Gastroesophageal sphincter (tissue), 4 donors: ENCODE measurements at regions not wholly inside any gene's neighbourhood (a gene's known extent, or its start where the extent isn't known, plus 50 kb on each side); places are given as distances from the start of the nearest gene placed in this dataset.

Source experiments
- ATAC-seq: fragments of 150-250 bp; one replicate; pipeline ENCODE4 v1.9.1; 2016; ENCODE audit warnings: mild to moderate bottlenecking, moderate library complexity
- H3K27ac ChIP-seq, 4 donors: fragments of 200-600 bp; sonication (generic) in 3 of 4; 1 replicate in 3 of 4; 2 replicates in 1 of 4; pipeline ENCODE4 v1.5.1; 2016 to 2019
- H3K27me3 ChIP-seq: fragments of 200-600 bp; sonication (generic); one replicate; pipeline ENCODE4 v1.5.1; 2019
- H3K36me3 ChIP-seq, 2 donors: fragments of 200-600 bp; sonication (generic); one replicate each; pipeline ENCODE4 v1.5.1; 2019; ENCODE audit warnings: control low read depth in 1 of 2
- H3K4me1 ChIP-seq, 3 donors: fragments of 200-600 bp; sonication (generic); 1 replicate in 2 of 3; 2 replicates in 1 of 3; pipeline ENCODE4 v1.5.1; 2016 to 2019; ENCODE audit warnings: control low read depth in 2 of 3
- H3K4me3 ChIP-seq, 2 donors: fragments of 200-600 bp; sonication (generic); one replicate each; pipeline ENCODE4 v1.5.1; 2019; ENCODE audit warnings: mild to moderate bottlenecking in 1 of 2, moderate library complexity in 1 of 2
- H3K9me3 ChIP-seq, 3 donors: fragments of 200-600 bp; sonication (generic); one replicate each; pipeline ENCODE4 v1.5.1; 2017 to 2019; ENCODE audit warnings: control low read depth in 2 of 3
- CTCF ChIP-seq, 4 experiments: fragments of 200-600 bp in 2 of 4; fragments of 450-650 bp in 2 of 4; sonication (generic) in 1 of 4; IDR thresholded peaks; one replicate each; pipeline ENCODE4 v1.5.1; 2017 to 2019; ENCODE audit warnings: antibody characterized with exemption in 4 of 4, mild to moderate bottlenecking in 2 of 4, moderate library complexity in 2 of 4
- EP300 ChIP-seq: sonication (generic); formaldehyde crosslinking; IDR thresholded peaks from one replicate; pipeline ENCODE4 v1.6.1; 2017; ENCODE audit warnings: antibody characterized with exemption, mild to moderate bottlenecking
- POLR2A ChIP-seq, 2 donors: fragments of 450-650 bp; IDR thresholded peaks; one replicate each; pipeline ENCODE4 v1.6.1; 2017; ENCODE audit warnings: antibody characterized with exemption in 2 of 2, mild to moderate bottlenecking in 2 of 2, moderate library complexity in 1 of 2
- POLR2AphosphoS5 ChIP-seq: sonication (generic); formaldehyde crosslinking; IDR thresholded peaks from one replicate; pipeline ENCODE4 v1.6.1; 2017; ENCODE audit warnings: antibody characterized with exemption
- WGBS, 2 donors: methylation state at CpG; one replicate each; pipeline ENCODE4 v1.1.5; 2018; ENCODE audit warnings: low coverage in 1 of 2; 5-methylcytosine and 5-hydroxymethylcytosine counted together

GRCh38 chr12:84186433-84186832 lies 726.2 kb downstream of the SLC6A15 start:
- no peaks in the 10 kb centered on the region for H3K4me1 ChIP-seq
- no peaks in the 10 kb centered on the region for H3K27me3 ChIP-seq
- no peak overlapping the region for H3K27ac ChIP-seq
- no peaks in the 10 kb centered on the region for H3K36me3 ChIP-seq
- 27 to 43% methylated on average over 1 of the region's 1 CpG for WGBS, 2 donors
- TF ChIP-seq CTCF (IDR thresholded peaks at IDR 0.05) (no peak), POLR2A (IDR thresholded peaks at IDR 0.05) (no peak), EP300 (no peak), POLR2AphosphoS5 (no peak)
- H3K4me3 ChIP-seq: no peak overlapping the region
- ATAC-seq: no peak
- H3K9me3 ChIP-seq: peaks cover 0 to 5% (median 0%) of the 10 kb centered on the region in 3 donors

- no peaks in the 10 kb centered on the region for H3K4me1 ChIP-seq
- H3K36me3 ChIP-seq: no peaks in the 10 kb centered on the region
- H3K9me3 ChIP-seq: no peaks in the 10 kb centered on the region
- no peak for ATAC-seq
- TF ChIP-seq POLR2AphosphoS5 (no peak), EP300 (no peak), CTCF (IDR thresholded peaks at IDR 0.05) (no peak), POLR2A (IDR thresholded peaks at IDR 0.05) (no peak)
- H3K27me3 ChIP-seq: no peaks in the 10 kb centered on the region
- no peak overlapping the region for H3K4me3 ChIP-seq
- no peak overlapping the region for H3K27ac ChIP-seq
- 57 to 83% methylated on average over 1 to 2 of the region's 2 CpGs for WGBS, 2 donors
Observed at GRCh38 chr12:84183576-84183975, 729.0 kb downstream of the SLC6A15 start.

GRCh38 chr12:84174115-84174514 lies 738.5 kb downstream of the SLC6A15 start:
- 92% methylated on average over 2 of the region's 5 CpGs; no CpG with 5 or more reads in 1 of the 2 donors for WGBS, 2 donors
- no peak for TF ChIP-seq POLR2A (IDR thresholded peaks at IDR 0.05)
- TF ChIP-seq CTCF (IDR thresholded peaks at IDR 0.05): no peak
- TF ChIP-seq POLR2AphosphoS5: no peak
- no peak for TF ChIP-seq EP300

GRCh38 chr12:84172823-84173424 lies 739.7 kb downstream of the SLC6A15 start:
- Histone ChIP-seq H3K9me3 (peaks cover 0 to 13% (median 0%) of the 10 kb centered on the region in 3 donors), H3K27me3 (no peaks in the 10 kb centered on the region), H3K27ac (no peak overlapping the region), H3K4me3 (no peak overlapping the region), H3K36me3 (no peaks in the 10 kb centered on the region), H3K4me1 (no peaks in the 10 kb centered on the region)
- TF ChIP-seq EP300 (no peak), POLR2A (IDR thresholded peaks at IDR 0.05) (no peak), CTCF (IDR thresholded peaks at IDR 0.05) (no peak), POLR2AphosphoS5 (no peak)
- 78 to 85% methylated on average over 2 of the region's 4 CpGs for WGBS, 2 donors
- ATAC-seq: no peak

More at GRCh38 chr12:84174115-84174514, 738.5 kb downstream of the SLC6A15 start:
- ATAC-seq: no peak
- no peak overlapping the region for H3K4me3 ChIP-seq
- no peaks in the 10 kb centered on the region for H3K36me3 ChIP-seq
- H3K4me1 ChIP-seq: no peaks in the 10 kb centered on the region
- H3K9me3 ChIP-seq: peaks cover 0 to 13% (median 0%) of the 10 kb centered on the region in 3 donors
- H3K27ac ChIP-seq: no peak overlapping the region
- no peaks in the 10 kb centered on the region for H3K27me3 ChIP-seq

GRCh38 chr12:84166812-84167211 lies 745.8 kb downstream of the SLC6A15 start:
- H3K4me1 ChIP-seq: no peaks in the 10 kb centered on the region
- H3K36me3 ChIP-seq: no peaks in the 10 kb centered on the region
- TF ChIP-seq EP300 (no peak), POLR2AphosphoS5 (no peak), CTCF (IDR thresholded peaks at IDR 0.05) (no peak), POLR2A (IDR thresholded peaks at IDR 0.05) (no peak)
- ATAC-seq: no peak
- H3K27me3 ChIP-seq: no peaks in the 10 kb centered on the region
- no peak overlapping the region for H3K27ac ChIP-seq
- no peak overlapping the region for H3K4me3 ChIP-seq
- H3K9me3 ChIP-seq: no peaks in the 10 kb centered on the region
- WGBS, 2 donors: 29 to 56% methylated on average over 1 of the region's 1 CpG
